Endothelial cell of umbilical vein (primary cell): ENCODE measurements at regions not wholly inside any gene's neighbourhood (a gene's known extent, or its start where the extent isn't known, plus 50 kb on each side); places are given as distances from the start of the nearest gene placed in this dataset.

Experiments
- BruUV-seq: library from RNA; stranded (reverse); fragments of 400-500 nt; replicated peaks from 2 replicates; lab custom pipeline; 2021; lab: Mats Ljungman, UMichigan
- CTCF ChIA-PET: fragments of 300-600, 350-600 bp; sonication (Branson Sonifier 250); formaldehyde crosslinking; loops from one replicate; lab custom pipeline; 2021; ENCODE audit warnings: antibody characterized with exemption, inconsistent platforms; lab: Charles Lee
- POLR2A ChIA-PET: fragments of 300-600, 350-600 bp; sonication (Branson Sonifier 250); formaldehyde crosslinking; loops from one replicate; lab custom pipeline; 2021; ENCODE audit warnings: antibody characterized with exemption, inconsistent platforms; lab: Charles Lee
- DNase-seq: peaks from one replicate; pipeline ENCODE4 v3.0.0-alpha.2; 2011; ENCODE audit warnings: low read depth, low spot score
- FAIRE-seq: peaks from 2 replicates; lab custom pipeline; 2011; peaks lifted over from hg19 to GRCh38; lab: Jason Lieb, UNC
- H2AFZ ChIP-seq: 2 replicates; pipeline ENCODE4 v1.6.0; 2012; ENCODE audit warnings: low read depth, low read length, control low read depth, inconsistent platforms
- H3K27ac ChIP-seq: 2 replicates; pipeline ENCODE4 v1.5.1; 2011; ENCODE audit warnings: low read depth, mild to moderate bottlenecking, control low read depth, low read length, moderate library complexity; ENCODE audit not compliant: insufficient read depth
- H3K27me3 ChIP-seq, 2 experiments: 2 replicates each; pipeline versions ENCODE4 v1.6.0 to v1.6.1; 2011; ENCODE audit warnings: low read length in 2 of 2, mixed read lengths in 1 of 2; ENCODE audit not compliant: control insufficient read depth in 2 of 2, insufficient read depth in 2 of 2
- H3K36me3 ChIP-seq, 2 experiments: 2 replicates in 1 of 2; 3 replicates in 1 of 2; pipeline ENCODE4 v1.5.1; 2011; ENCODE audit warnings: low read length in 2 of 2, mild to moderate bottlenecking in 1 of 2, moderate library complexity in 1 of 2; ENCODE audit not compliant: control insufficient read depth in 2 of 2, insufficient read depth in 2 of 2; ENCODE audit errors: extremely low read depth in 1 of 2
- H3K4me1 ChIP-seq: 3 replicates; pipeline ENCODE4 v1.5.1; 2011; ENCODE audit warnings: mild to moderate bottlenecking, low read length; ENCODE audit not compliant: control insufficient read depth, insufficient read depth; ENCODE audit errors: extremely low read depth
- H3K4me2 ChIP-seq: 2 replicates; pipeline ENCODE4 v1.6.1; 2011; ENCODE audit warnings: low read length, control low read depth, mixed read lengths; ENCODE audit not compliant: insufficient read depth
- H3K4me3 ChIP-seq, 3 experiments: fragments of 200-600 bp in 1 of 3; sonication (generic), shearing (Covaris generic) in 1 of 3; replicated peaks in 1 of 3; 2 replicates each; pipeline ENCODE4 v1.5.1; 2011 to 2016; ENCODE audit warnings: control low read depth in 3 of 3, low read length in 3 of 3, mild to moderate bottlenecking in 2 of 3, inconsistent platforms in 1 of 3, low read depth in 1 of 3, moderate library complexity in 1 of 3; ENCODE audit not compliant: insufficient read depth in 1 of 3
- H3K79me2 ChIP-seq: 2 replicates; pipeline ENCODE4 v1.6.0; 2012; ENCODE audit warnings: low read length, inconsistent platforms; ENCODE audit not compliant: control insufficient read depth, insufficient read depth
- H3K9ac ChIP-seq: replicated peaks from 2 replicates; pipeline ENCODE3; 2011; ENCODE audit warnings: low read length, control low read depth; ENCODE audit not compliant: insufficient read depth; ENCODE audit errors: extremely low read depth
- H3K9me1 ChIP-seq: replicated peaks from 3 replicates; pipeline ENCODE4 v1.6.0; 2011; ENCODE audit warnings: mild to moderate bottlenecking, low read length; ENCODE audit not compliant: control insufficient read depth, insufficient read depth; ENCODE audit errors: extremely low read depth
- H3K9me3 ChIP-seq: replicated peaks from 2 replicates; pipeline ENCODE4 v1.5.1; 2012; ENCODE audit warnings: low read length, inconsistent platforms; ENCODE audit not compliant: control insufficient read depth, insufficient read depth
- H4K20me1 ChIP-seq: replicated peaks from 2 replicates; pipeline ENCODE3; 2011; ENCODE audit warnings: mild to moderate bottlenecking, low read length; ENCODE audit not compliant: control insufficient read depth, insufficient read depth; ENCODE audit errors: extremely low read depth
- EZH2 ChIP-seq: IDR thresholded peaks from 2 replicates; pipeline ENCODE4 v1.6.1; 2012; ENCODE audit warnings: borderline replicate concordance, low read depth, mild to moderate bottlenecking, moderate library complexity, low read length, inconsistent platforms; ENCODE audit not compliant: severe bottlenecking
- FOS ChIP-seq: IDR thresholded peaks from 2 replicates; pipeline ENCODE4 v1.6.1; 2011; ENCODE audit warnings: mild to moderate bottlenecking, low read length, moderate library complexity, borderline replicate concordance; ENCODE audit not compliant: insufficient read depth
- GATA2 ChIP-seq: IDR thresholded peaks from 2 replicates; pipeline ENCODE4 v1.7.0; 2011; ENCODE audit warnings: low read depth, mild to moderate bottlenecking, moderate library complexity, mixed read lengths, low read length; ENCODE audit not compliant: insufficient read length, insufficient read depth
- JUN ChIP-seq: IDR thresholded peaks from 2 replicates; pipeline ENCODE4 v1.6.1; 2011; ENCODE audit warnings: borderline replicate concordance, low read depth; ENCODE audit not compliant: insufficient read length, insufficient read depth
- MYC ChIP-seq: IDR thresholded peaks from one replicate; pipeline ENCODE4 v1.6.1; 2011; ENCODE audit warnings: mild to moderate bottlenecking, low read depth, low read length
- POLR2A ChIP-seq: IDR thresholded peaks from 2 replicates; pipeline ENCODE4 v1.6.1; 2012; ENCODE audit warnings: low read depth, mild to moderate bottlenecking, control low read depth, low read length
- POLR2AphosphoS5 ChIP-seq: IDR thresholded peaks from 2 replicates; pipeline ENCODE4 v1.6.1; 2012; ENCODE audit warnings: low read depth, mild to moderate bottlenecking, control low read depth, low read length, moderate library complexity; ENCODE audit not compliant: insufficient read depth
- dilution Hi-C: fragments of 300-500 bp; cut with MboI; formaldehyde crosslinking; loops from one replicate; pipeline ENCODE4 v1.15.0; 2019; ENCODE audit warnings: low sequenced_read_pairs; ENCODE audit not compliant: extremely low pct_ligation_motif_present
- intact Hi-C: fragments of 100-400 bp; cut with micrococcal nuclease; formaldehyde crosslinking; loops from one replicate; pipeline ENCODE4 v1.10.0; 2022
- TF ChIP-seq, protein P1 (sequence below), 2 donors: IDR thresholded peaks; 1 replicate in 1 of 2; 2 replicates in 1 of 2; pipeline ENCODE4 v1.5.1; 2011; ENCODE audit warnings: low read length in 2 of 2, mild to moderate bottlenecking in 2 of 2, moderate library complexity in 2 of 2, control low read depth in 1 of 2, inconsistent platforms in 1 of 2, low read depth in 1 of 2; ENCODE audit not compliant: insufficient read depth in 1 of 2; ENCODE audit errors: extremely low read depth in 1 of 2
- TF ChIP-seq, protein P2 (sequence below): IDR thresholded peaks from 2 replicates; pipeline ENCODE4 v1.6.1; 2011; ENCODE audit not compliant: insufficient read depth, insufficient read length

GRCh38 chr15:70375006-70375431 is 277.3 kb upstream of the TLE3 start:
- FAIRE-seq, result no peak
- no peaks in the 10 kb centered on the region for H4K20me1 ChIP-seq
- no peak overlapping the region for H3K4me3 ChIP-seq
- H3K4me2 ChIP-seq, result no peak overlapping the region
- ChIA-PET CTCF (no interaction called here), POLR2A (no interaction called here)
- dilution Hi-C loops, result no loop called here
- no peak overlapping the region for H3K27ac ChIP-seq
- intact Hi-C loops, result no loop called here
- no peak for DNase-seq
- no peaks in the 10 kb centered on the region for H3K36me3 ChIP-seq
- H3K27me3 ChIP-seq, result peaks cover 8 to 17% of the 10 kb centered on the region in 2 experiments
- no peaks in the 10 kb centered on the region for H3K79me2 ChIP-seq
- TF ChIP-seq, protein P1, sequence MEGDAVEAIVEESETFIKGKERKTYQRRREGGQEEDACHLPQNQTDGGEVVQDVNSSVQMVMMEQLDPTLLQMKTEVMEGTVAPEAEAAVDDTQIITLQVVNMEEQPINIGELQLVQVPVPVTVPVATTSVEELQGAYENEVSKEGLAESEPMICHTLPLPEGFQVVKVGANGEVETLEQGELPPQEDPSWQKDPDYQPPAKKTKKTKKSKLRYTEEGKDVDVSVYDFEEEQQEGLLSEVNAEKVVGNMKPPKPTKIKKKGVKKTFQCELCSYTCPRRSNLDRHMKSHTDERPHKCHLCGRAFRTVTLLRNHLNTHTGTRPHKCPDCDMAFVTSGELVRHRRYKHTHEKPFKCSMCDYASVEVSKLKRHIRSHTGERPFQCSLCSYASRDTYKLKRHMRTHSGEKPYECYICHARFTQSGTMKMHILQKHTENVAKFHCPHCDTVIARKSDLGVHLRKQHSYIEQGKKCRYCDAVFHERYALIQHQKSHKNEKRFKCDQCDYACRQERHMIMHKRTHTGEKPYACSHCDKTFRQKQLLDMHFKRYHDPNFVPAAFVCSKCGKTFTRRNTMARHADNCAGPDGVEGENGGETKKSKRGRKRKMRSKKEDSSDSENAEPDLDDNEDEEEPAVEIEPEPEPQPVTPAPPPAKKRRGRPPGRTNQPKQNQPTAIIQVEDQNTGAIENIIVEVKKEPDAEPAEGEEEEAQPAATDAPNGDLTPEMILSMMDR (IDR thresholded peaks at IDR 0.05; ENCODE audit: extremely low read depth in 1 of 2, insufficient read depth in 1 of 2, low read depth in 1 of 2, low read length in 2 of 2), result no peak
- TF ChIP-seq POLR2A (no peak), FOS (no peak), EZH2 (no peak), POLR2AphosphoS5 (no peak), JUN (no peak), MYC (no peak), GATA2 (no peak)
- TF ChIP-seq, protein P2, sequence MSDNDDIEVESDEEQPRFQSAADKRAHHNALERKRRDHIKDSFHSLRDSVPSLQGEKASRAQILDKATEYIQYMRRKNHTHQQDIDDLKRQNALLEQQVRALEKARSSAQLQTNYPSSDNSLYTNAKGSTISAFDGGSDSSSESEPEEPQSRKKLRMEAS, result no peak
- no peak overlapping the region for H3K9ac ChIP-seq
- H3K9me3 ChIP-seq, result no peaks in the 10 kb centered on the region
- no TSS peak for BruUV-seq
- H3K4me1 ChIP-seq, result no peaks in the 10 kb centered on the region
- H3K9me1 ChIP-seq, result no peaks in the 10 kb centered on the region
- no peak overlapping the region for H2AFZ ChIP-seq
